Keratinocyte (primary cell): ENCODE measurements at regions not wholly inside any gene's neighbourhood (a gene's known extent, or its start where the extent isn't known, plus 50 kb on each side); places are given as distances from the start of the nearest gene placed in this dataset.

Experiments used
- DNase-seq: peaks from one replicate; pipeline ENCODE4 v3.0.0-alpha.2; 2011; ENCODE audit warnings: low read depth, missing footprints, low spot score
- FAIRE-seq: peaks from 2 replicates; lab custom pipeline; 2011; peaks lifted over from hg19 to GRCh38; lab: Jason Lieb, UNC
- H2AFZ ChIP-seq: 2 replicates; pipeline ENCODE4 v1.6.0; 2012; ENCODE audit warnings: low read length, control low read depth, inconsistent platforms; ENCODE audit not compliant: control insufficient read depth
- H3K27ac ChIP-seq: 2 replicates; pipeline ENCODE4 v1.5.1; 2011; ENCODE audit warnings: low read length; ENCODE audit not compliant: control insufficient read depth, insufficient read depth
- H3K27me3 ChIP-seq: 3 replicates; pipeline ENCODE4 v1.6.0; 2011; ENCODE audit warnings: low read length; ENCODE audit not compliant: control insufficient read depth, insufficient read depth; ENCODE audit errors: extremely low read depth
- H3K36me3 ChIP-seq, 2 experiments: 2 replicates in 1 of 2; 3 replicates in 1 of 2; pipeline ENCODE4 v1.5.1; 2011; ENCODE audit warnings: low read length in 2 of 2, mild to moderate bottlenecking in 1 of 2; ENCODE audit not compliant: control insufficient read depth in 2 of 2, insufficient read depth in 2 of 2; ENCODE audit errors: extremely low read depth in 1 of 2
- H3K4me1 ChIP-seq: 3 replicates; pipeline ENCODE4 v1.5.1; 2011; ENCODE audit warnings: low read length; ENCODE audit not compliant: control insufficient read depth, insufficient read depth; ENCODE audit errors: extremely low read depth
- H3K4me2 ChIP-seq: 3 replicates; pipeline ENCODE4 v1.6.0; 2011; ENCODE audit warnings: low read depth, low read length; ENCODE audit not compliant: control insufficient read depth, insufficient read depth; ENCODE audit errors: extremely low read depth
- H3K4me3 ChIP-seq, 3 experiments: fragments of 200-600 bp in 1 of 3; sonication (generic) in 1 of 3; 2 replicates in 2 of 3; 3 replicates in 1 of 3; pipeline ENCODE4 v1.5.1; 2011 to 2016; ENCODE audit warnings: low read length in 3 of 3, mild to moderate bottlenecking in 3 of 3, control low read depth in 2 of 3, inconsistent platforms in 1 of 3, low read depth in 1 of 3, mixed read lengths in 1 of 3, mixed run types in 1 of 3, moderate library complexity in 1 of 3; ENCODE audit not compliant: control insufficient read depth in 2 of 3, insufficient read depth in 2 of 3; ENCODE audit errors: extremely low read depth in 1 of 3
- H3K79me2 ChIP-seq: 2 replicates; pipeline ENCODE4 v1.6.0; 2012; ENCODE audit warnings: low read length; ENCODE audit not compliant: control insufficient read depth, insufficient read depth
- H3K9ac ChIP-seq: 3 replicates; pipeline ENCODE4 v1.6.0; 2011; ENCODE audit warnings: low read length; ENCODE audit not compliant: control insufficient read depth, insufficient read depth; ENCODE audit errors: extremely low read depth
- H3K9me1 ChIP-seq: 3 replicates; pipeline ENCODE4 v1.6.0; 2011; ENCODE audit warnings: low read length; ENCODE audit not compliant: control insufficient read depth, insufficient read depth; ENCODE audit errors: extremely low read depth
- H3K9me3 ChIP-seq: 2 replicates; pipeline ENCODE4 v1.5.1; 2012; ENCODE audit warnings: low read depth, low read length; ENCODE audit not compliant: control insufficient read depth
- H4K20me1 ChIP-seq: 3 replicates; pipeline ENCODE4 v1.6.0; 2011; ENCODE audit warnings: low read length; ENCODE audit not compliant: control insufficient read depth, insufficient read depth; ENCODE audit errors: extremely low read depth
- EZH2 ChIP-seq: IDR thresholded peaks from one replicate; pipeline ENCODE4 v1.6.1; 2012; ENCODE audit warnings: inconsistent platforms, mild to moderate bottlenecking, low read length, moderate library complexity
- dilution Hi-C: fragments of 300-500 bp; cut with MboI; formaldehyde crosslinking; loops from one replicate; pipeline ENCODE4 v1.7.0; 2020; ENCODE audit warnings: low sequenced_read_pairs; ENCODE audit not compliant: extremely low pct_ligation_motif_present
- TF ChIP-seq, protein P1 (sequence below), 3 experiments: IDR thresholded peaks in 1 of 3; conservative IDR thresholded peaks in 1 of 3; optimal IDR thresholded peaks in 1 of 3; 2 replicates in 2 of 3; 3 replicates in 1 of 3; pipeline versions ENCODE3 to v1.5.1; 2011; ENCODE audit warnings: low read length in 3 of 3, mild to moderate bottlenecking in 3 of 3, moderate library complexity in 2 of 3, control low read depth in 1 of 3, inconsistent platforms in 1 of 3; ENCODE audit not compliant: insufficient read depth in 2 of 3; ENCODE audit errors: extremely low read depth in 1 of 3

- Histone ChIP-seq H4K20me1 (no peaks in the 10 kb centered on the region), H3K27ac (no peak overlapping the region), H3K36me3 (no peaks in the 10 kb centered on the region), H3K9me1 (no peaks in the 10 kb centered on the region), H3K4me3 (no peak overlapping the region), H3K4me1 (no peaks in the 10 kb centered on the region), H3K79me2 (no peaks in the 10 kb centered on the region), H3K9me3 (no peaks in the 10 kb centered on the region), H2AFZ (no peak overlapping the region), H3K27me3 (no peaks in the 10 kb centered on the region), H3K9ac (no peak overlapping the region), H3K4me2 (no peak overlapping the region)
- TF ChIP-seq EZH2: no peak
- TF ChIP-seq, protein P1, sequence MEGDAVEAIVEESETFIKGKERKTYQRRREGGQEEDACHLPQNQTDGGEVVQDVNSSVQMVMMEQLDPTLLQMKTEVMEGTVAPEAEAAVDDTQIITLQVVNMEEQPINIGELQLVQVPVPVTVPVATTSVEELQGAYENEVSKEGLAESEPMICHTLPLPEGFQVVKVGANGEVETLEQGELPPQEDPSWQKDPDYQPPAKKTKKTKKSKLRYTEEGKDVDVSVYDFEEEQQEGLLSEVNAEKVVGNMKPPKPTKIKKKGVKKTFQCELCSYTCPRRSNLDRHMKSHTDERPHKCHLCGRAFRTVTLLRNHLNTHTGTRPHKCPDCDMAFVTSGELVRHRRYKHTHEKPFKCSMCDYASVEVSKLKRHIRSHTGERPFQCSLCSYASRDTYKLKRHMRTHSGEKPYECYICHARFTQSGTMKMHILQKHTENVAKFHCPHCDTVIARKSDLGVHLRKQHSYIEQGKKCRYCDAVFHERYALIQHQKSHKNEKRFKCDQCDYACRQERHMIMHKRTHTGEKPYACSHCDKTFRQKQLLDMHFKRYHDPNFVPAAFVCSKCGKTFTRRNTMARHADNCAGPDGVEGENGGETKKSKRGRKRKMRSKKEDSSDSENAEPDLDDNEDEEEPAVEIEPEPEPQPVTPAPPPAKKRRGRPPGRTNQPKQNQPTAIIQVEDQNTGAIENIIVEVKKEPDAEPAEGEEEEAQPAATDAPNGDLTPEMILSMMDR (optimal IDR thresholded peaks at IDR 0.05 in 1 of 3, IDR thresholded peaks at IDR 0.05 in 1 of 3, conservative IDR thresholded peaks at IDR 0.05 in 1 of 3; ENCODE audit: extremely low read depth in 1 of 3, insufficient read depth in 2 of 3, low read length in 3 of 3): no peak
- dilution Hi-C loops: no loop called here
- FAIRE-seq (no peak), DNase-seq (no peak)
Observed at GRCh38 chr2:15783489-15783888, 156.9 kb upstream of the MYCN start.

DNA sequence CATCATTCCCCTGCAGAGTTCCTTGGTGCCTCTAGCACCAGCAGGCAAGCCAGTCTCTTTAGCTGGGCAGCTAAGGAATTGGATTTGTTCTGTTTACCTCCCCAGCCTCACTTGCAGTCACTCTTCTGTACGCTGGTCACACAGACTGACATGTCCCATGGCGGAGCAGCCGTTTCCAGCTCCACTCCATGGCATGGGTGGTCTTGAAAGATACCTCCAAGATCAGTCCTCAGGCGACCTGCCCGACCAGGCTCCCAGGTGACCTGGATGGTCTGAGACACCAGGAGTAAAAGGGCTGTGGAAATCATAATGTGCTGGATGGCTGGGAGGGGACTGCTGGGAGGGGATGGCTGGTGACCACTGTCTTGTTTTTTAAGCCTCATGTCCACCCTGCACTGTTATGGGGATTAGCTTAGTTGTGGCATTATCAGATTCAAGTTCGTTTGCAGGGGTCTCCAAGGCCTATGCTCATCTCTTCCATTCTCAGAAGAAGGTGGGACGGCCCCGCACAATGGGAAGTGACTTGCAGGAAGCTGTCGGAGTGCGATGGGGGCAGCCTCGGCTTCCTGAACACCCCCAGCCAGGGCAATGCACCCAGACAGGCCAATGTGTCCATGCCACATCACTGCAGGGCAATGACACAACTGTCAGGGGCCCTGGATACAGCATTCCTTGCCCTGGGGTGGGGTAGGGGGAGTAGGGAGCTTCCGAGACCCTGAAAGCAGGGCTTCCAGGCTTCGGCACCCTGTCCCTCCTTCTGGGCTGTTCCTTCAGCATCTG lies 156.1 kb upstream of the MYCN start:
- Histone ChIP-seq H3K79me2 (no peaks in the 10 kb centered on the region), H3K9me3 (no peaks in the 10 kb centered on the region), H3K9me1 (no peaks in the 10 kb centered on the region), H3K27me3 (no peaks in the 10 kb centered on the region), H2AFZ (no peak overlapping the region), H3K9ac (no peak overlapping the region), H3K4me3 (no peak overlapping the region), H4K20me1 (no peaks in the 10 kb centered on the region), H3K27ac (no peak overlapping the region), H3K4me1 (no peaks in the 10 kb centered on the region), H3K36me3 (no peaks in the 10 kb centered on the region), H3K4me2 (no peak overlapping the region)
- DNase-seq: no peak
- dilution Hi-C loops: no loop called here
- no peak for FAIRE-seq
- TF ChIP-seq EZH2: no peak
- TF ChIP-seq, protein P1 (optimal IDR thresholded peaks at IDR 0.05 in 1 of 3, IDR thresholded peaks at IDR 0.05 in 1 of 3, conservative IDR thresholded peaks at IDR 0.05 in 1 of 3; ENCODE audit: extremely low read depth in 1 of 3, insufficient read depth in 2 of 3, low read length in 3 of 3): no peak
